GM10248 (cell line): ENCODE measurements at regions not wholly inside any gene's neighbourhood (a gene's known extent, or its start where the extent isn't known, plus 50 kb on each side); places are given as distances from the start of the nearest gene placed in this dataset.

ENCODE experiments used
- CTCF ChIA-PET: fragments of 300-600 bp; sonication (Branson Sonifier 250); formaldehyde crosslinking; extraction: SDS; loops from one replicate; lab custom pipeline; 2021; ENCODE audit warnings: antibody characterized with exemption; lab: Yijun Ruan, JAX
- POLR2A ChIA-PET: fragments of 350-650 bp; sonication (Branson Sonifier 250); formaldehyde crosslinking; extraction: SDS; loops from one replicate; lab custom pipeline; 2020; ENCODE audit warnings: antibody characterized with exemption; lab: Yijun Ruan, JAX
- DNase-seq: peaks from one replicate; pipeline ENCODE4 v3.0.0; 2012; ENCODE audit errors: extremely low spot score
- CTCF ChIP-seq: IDR thresholded peaks from 2 replicates; pipeline ENCODE4 v1.5.1; 2012; ENCODE audit warnings: mild to moderate bottlenecking, low read depth; ENCODE audit errors: extremely low read depth, missing control alignments, control extremely low read depth

- no peak for DNase-seq
- ChIA-PET POLR2A (no interaction called here), CTCF (no interaction called here)
- no peak for TF ChIP-seq CTCF
These were observed 171.9 kb downstream of the FGFR2 start for GRCh38 chr10:121426307-121426706.
